ENCODE measurements at regions not wholly inside any gene's neighbourhood (a gene's known extent, or its start where the extent isn't known, plus 50 kb on each side); places are given as distances from the start of the nearest gene placed in this dataset.

DNA sequence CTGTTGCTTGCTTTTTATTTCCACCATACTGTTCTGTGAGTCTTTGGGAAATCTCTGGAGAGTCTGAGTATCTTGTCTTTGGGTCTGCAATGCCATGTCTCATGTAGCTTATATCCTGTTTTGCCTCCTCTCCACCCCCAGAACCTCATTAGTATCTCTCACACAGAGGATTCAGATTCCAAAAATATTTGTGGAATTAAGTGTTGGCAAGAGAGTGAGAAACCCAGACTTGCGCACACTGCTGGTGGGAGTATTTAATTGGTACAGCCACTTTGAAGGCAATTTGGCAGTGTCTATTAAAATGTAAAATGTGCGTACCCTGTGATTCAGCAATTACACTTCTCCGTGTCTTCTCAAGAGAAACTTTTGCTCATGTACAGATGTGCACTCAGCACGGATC is 68.6 kb downstream of the ZNF621 start:
- Histone ChIP-seq H3K4me1 (ENCODE audit: control insufficient read depth, insufficient read depth, low read length) (no peaks in the 10 kb centered on the region), H3K27me3 (ENCODE audit: control insufficient read depth, insufficient read depth, low read length) (no peaks in the 10 kb centered on the region), H3K36me3 (ENCODE audit: control insufficient read depth, insufficient read depth, low read length) (no peaks in the 10 kb centered on the region), H3K27ac (ENCODE audit: low read depth, low read length) (no peak overlapping the region), H3K4me3 (ENCODE audit: low read depth, low read length) (no peak overlapping the region), H3K9me3 (ENCODE audit: control insufficient read depth, insufficient read depth, low read length) (no peaks in the 10 kb centered on the region)
- WGBS (ENCODE audit: insufficient coverage) = 75% methylated on average over 1 of the region's 4 CpGs
- peak in 2 of 6 donors; percentile 38 to 82 for DNase-seq (ENCODE audit: low read depth in 4 of 6, low spot score in 6 of 6)

DNA sequence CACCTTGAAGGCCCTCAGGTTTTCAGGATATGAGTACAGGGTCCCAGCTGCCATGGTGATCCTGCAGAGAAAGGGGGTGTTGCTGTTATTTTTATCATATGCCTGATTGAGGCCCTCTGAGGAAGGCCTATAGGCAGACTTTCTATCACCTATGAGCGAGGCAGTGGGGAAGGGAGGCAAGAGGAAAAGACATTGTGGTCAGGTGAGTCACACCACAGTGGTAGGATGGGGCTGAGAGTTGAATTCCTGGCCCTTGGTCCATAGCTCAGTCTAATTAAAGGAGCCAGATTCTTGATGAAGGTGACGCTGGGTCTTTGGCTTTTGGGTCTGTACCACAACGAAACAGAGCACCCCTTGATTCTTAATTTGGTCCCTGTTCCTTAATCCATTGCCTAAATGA is 72.7 kb downstream of the ZNF621 start:
- H3K9me3 ChIP-seq (ENCODE audit: control insufficient read depth, insufficient read depth, low read length) = no peaks in the 10 kb centered on the region
- no peak overlapping the region for H3K27ac ChIP-seq (ENCODE audit: low read depth, low read length)
- no peaks in the 10 kb centered on the region for H3K36me3 ChIP-seq (ENCODE audit: control insufficient read depth, insufficient read depth, low read length)
- no peak for DNase-seq (ENCODE audit: low read depth in 4 of 6, low spot score in 6 of 6)
- no peak overlapping the region for H3K4me3 ChIP-seq (ENCODE audit: low read depth, low read length)
- no peaks in the 10 kb centered on the region for H3K4me1 ChIP-seq (ENCODE audit: control insufficient read depth, insufficient read depth, low read length)
- WGBS (ENCODE audit: insufficient coverage) = 100% methylated on average over 2 of the region's 3 CpGs
- no peaks in the 10 kb centered on the region for H3K27me3 ChIP-seq (ENCODE audit: control insufficient read depth, insufficient read depth, low read length)

DNA sequence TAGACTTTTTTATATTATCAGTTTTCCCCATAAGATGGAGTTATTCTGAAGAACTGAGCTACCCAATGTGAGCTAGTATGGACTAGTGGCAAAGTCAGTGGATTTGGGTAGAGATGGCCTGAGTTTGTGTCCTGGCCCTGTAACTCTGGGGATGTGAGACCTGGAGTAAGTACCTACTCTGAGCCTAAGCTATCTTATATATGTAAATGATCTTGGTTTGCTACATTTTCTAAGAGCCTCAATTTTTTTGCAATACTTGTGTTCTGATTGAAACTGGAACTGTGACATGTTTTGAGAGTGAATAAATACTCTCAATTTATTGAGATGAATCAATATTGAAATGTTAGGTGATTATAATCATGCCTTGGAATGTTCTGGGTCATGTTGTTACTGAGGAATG is 73.6 kb downstream of the ZNF621 start:
- no peak for DNase-seq (ENCODE audit: low read depth in 4 of 6, low spot score in 6 of 6)
- no peaks in the 10 kb centered on the region for H3K27me3 ChIP-seq (ENCODE audit: control insufficient read depth, insufficient read depth, low read length)
- H3K9me3 ChIP-seq (ENCODE audit: control insufficient read depth, insufficient read depth, low read length) = no peaks in the 10 kb centered on the region
- H3K4me1 ChIP-seq (ENCODE audit: control insufficient read depth, insufficient read depth, low read length) = no peaks in the 10 kb centered on the region
- no peak overlapping the region for H3K4me3 ChIP-seq (ENCODE audit: low read depth, low read length)
- H3K27ac ChIP-seq (ENCODE audit: low read depth, low read length) = no peak overlapping the region
- H3K36me3 ChIP-seq (ENCODE audit: control insufficient read depth, insufficient read depth, low read length) = no peaks in the 10 kb centered on the region

DNA sequence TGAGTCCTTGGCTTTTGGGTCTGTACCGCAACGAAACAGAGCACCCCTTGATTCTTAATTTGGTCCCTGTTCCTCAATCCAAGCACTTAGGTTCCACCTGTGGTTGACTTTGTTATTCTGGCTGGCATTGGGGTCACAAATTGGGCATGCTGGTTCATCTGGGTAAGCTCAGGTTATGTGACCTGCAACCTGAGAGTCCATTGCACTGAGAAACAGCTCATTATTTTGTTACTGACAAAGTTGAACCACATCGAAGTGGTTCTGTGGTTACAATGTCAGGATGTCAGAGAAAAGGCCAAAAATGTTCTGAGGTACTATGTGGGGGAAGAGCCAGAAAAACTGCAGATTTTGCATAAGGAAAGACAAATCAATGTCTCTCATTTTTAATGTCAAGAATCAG is 74.2 kb downstream of the ZNF621 start:
- Histone ChIP-seq H3K4me1 (ENCODE audit: control insufficient read depth, insufficient read depth, low read length) (no peaks in the 10 kb centered on the region), H3K36me3 (ENCODE audit: control insufficient read depth, insufficient read depth, low read length) (no peaks in the 10 kb centered on the region), H3K27ac (ENCODE audit: low read depth, low read length) (no peak overlapping the region), H3K27me3 (ENCODE audit: control insufficient read depth, insufficient read depth, low read length) (no peaks in the 10 kb centered on the region), H3K4me3 (ENCODE audit: low read depth, low read length) (no peak overlapping the region), H3K9me3 (ENCODE audit: control insufficient read depth, insufficient read depth, low read length) (no peaks in the 10 kb centered on the region)
- WGBS (ENCODE audit: insufficient coverage) = 96% methylated on average over 3 of the region's 3 CpGs
- DNase-seq (ENCODE audit: low read depth in 4 of 6, low spot score in 6 of 6) = no peak

DNA sequence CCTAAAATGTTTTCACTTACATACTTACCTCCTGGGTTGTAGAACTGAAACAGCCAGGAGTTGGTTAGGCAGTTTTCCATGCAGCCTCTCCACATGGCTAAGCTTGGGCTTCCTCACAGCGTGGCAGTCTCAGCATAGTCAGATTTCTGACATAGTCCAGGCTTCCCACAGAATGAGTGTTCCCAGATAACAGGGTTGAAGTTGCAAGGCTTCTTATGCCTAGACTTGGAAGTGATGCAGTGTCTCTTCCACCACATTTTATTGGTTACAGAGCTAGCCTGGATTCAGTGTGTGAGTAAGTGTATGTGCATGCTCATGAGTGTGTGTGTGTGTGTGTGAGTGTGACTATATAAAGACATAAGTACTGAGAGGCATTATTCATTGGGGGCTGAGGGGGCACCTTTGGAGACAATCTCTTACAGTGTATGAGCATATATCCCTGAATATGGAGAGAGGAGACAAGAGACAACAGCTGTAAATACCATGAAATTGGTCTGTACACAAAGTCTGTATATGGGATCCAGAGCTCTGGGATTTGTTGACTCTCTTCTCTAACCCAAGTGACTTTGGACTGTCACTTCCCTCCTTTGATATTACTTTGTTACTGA is 78.1 kb downstream of the ZNF621 start:
- no peaks in the 10 kb centered on the region for H3K4me1 ChIP-seq (ENCODE audit: control insufficient read depth, insufficient read depth, low read length)
- 89% methylated on average over 1 of the region's 1 CpG for WGBS (ENCODE audit: insufficient coverage)
- no peak overlapping the region for H3K4me3 ChIP-seq (ENCODE audit: low read depth, low read length)
- H3K27me3 ChIP-seq (ENCODE audit: control insufficient read depth, insufficient read depth, low read length) = no peaks in the 10 kb centered on the region
- no peaks in the 10 kb centered on the region for H3K9me3 ChIP-seq (ENCODE audit: control insufficient read depth, insufficient read depth, low read length)
- DNase-seq (ENCODE audit: low read depth in 4 of 6, low spot score in 6 of 6) = no peak
- H3K27ac ChIP-seq (ENCODE audit: low read depth, low read length) = no peak overlapping the region
- no peaks in the 10 kb centered on the region for H3K36me3 ChIP-seq (ENCODE audit: control insufficient read depth, insufficient read depth, low read length)

DNA sequence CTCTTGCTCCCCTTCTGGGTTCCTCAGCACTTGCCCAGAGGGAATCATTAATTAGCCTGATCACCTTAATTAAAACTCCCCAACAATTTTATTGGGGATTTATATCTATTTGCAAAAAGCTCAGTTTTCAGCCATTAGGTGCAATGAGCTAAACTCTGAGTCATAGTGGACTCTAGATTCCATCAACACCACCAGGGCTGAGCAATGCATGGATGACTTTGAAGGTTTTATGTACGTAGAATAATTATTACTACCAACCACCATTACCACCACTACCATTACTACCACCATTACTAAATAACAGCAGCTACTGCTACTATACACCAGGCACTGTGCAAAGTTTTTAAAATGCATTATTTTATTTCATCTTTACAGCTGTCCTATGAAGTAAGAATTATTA is 81.2 kb downstream of the ZNF621 start:
- WGBS (ENCODE audit: insufficient coverage) = no CpG with 5 or more reads among the region's 1 CpG
- H3K9me3 ChIP-seq (ENCODE audit: control insufficient read depth, insufficient read depth, low read length) = no peaks in the 10 kb centered on the region
- H3K27me3 ChIP-seq (ENCODE audit: control insufficient read depth, insufficient read depth, low read length) = no peaks in the 10 kb centered on the region
- no peaks in the 10 kb centered on the region for H3K4me1 ChIP-seq (ENCODE audit: control insufficient read depth, insufficient read depth, low read length)
- no peak overlapping the region for H3K27ac ChIP-seq (ENCODE audit: low read depth, low read length)
- H3K4me3 ChIP-seq (ENCODE audit: low read depth, low read length) = no peak overlapping the region
- no peak for DNase-seq (ENCODE audit: low read depth in 4 of 6, low spot score in 6 of 6)
- H3K36me3 ChIP-seq (ENCODE audit: control insufficient read depth, insufficient read depth, low read length) = no peaks in the 10 kb centered on the region

DNA sequence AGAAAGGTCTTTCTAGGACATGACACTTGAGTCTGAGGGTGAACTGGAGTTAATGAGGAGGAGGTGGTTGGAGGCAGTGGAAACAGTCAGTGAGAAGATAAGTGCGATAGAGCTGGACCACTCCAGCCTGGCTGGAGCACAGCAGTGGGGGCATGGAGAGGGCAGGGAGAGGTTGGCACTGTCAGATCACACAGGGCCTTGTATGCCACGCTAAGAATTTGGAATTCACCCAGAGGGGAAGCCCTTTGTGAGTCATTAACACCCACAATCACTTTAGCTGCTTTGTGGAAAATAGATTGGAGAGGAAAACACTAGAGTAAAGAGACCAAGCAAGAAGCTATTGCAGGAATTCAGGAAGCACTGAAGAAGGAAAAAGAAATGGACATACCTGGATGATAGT is 83.3 kb downstream of the ZNF621 start:
- Histone ChIP-seq H3K4me3 (ENCODE audit: low read depth, low read length) (no peak overlapping the region), H3K36me3 (ENCODE audit: control insufficient read depth, insufficient read depth, low read length) (no peaks in the 10 kb centered on the region), H3K27ac (ENCODE audit: low read depth, low read length) (no peak overlapping the region), H3K27me3 (ENCODE audit: control insufficient read depth, insufficient read depth, low read length) (no peaks in the 10 kb centered on the region), H3K9me3 (ENCODE audit: control insufficient read depth, insufficient read depth, low read length) (no peaks in the 10 kb centered on the region), H3K4me1 (ENCODE audit: control insufficient read depth, insufficient read depth, low read length) (no peaks in the 10 kb centered on the region)
- no peak for DNase-seq (ENCODE audit: low read depth in 4 of 6, low spot score in 6 of 6)
- WGBS (ENCODE audit: insufficient coverage) = no CpG with 5 or more reads among the region's 2 CpGs

DNA sequence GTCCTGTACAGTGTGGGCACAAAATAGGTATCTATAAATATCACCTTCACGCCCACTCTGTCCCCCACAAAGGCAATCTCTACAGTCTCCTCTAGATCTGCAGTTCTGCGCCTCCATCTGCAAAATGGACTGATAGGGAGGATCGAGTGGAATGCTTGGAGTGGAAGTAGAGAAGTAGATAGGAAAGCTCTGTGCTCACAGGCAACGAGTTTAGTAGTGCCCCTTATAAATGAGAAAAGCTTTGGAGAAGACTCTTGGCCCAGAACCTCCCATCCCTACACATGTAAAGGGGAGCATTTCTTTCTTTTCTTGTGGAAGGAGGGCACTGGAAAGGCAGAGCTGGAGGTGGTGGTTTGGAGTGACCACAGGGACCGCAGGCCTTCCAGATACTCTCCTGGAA is 88.5 kb downstream of the ZNF621 start:
- WGBS (ENCODE audit: insufficient coverage) = no CpG with 5 or more reads among the region's 5 CpGs
- Histone ChIP-seq H3K9me3 (ENCODE audit: control insufficient read depth, insufficient read depth, low read length) (no peaks in the 10 kb centered on the region), H3K36me3 (ENCODE audit: control insufficient read depth, insufficient read depth, low read length) (no peaks in the 10 kb centered on the region), H3K4me3 (ENCODE audit: low read depth, low read length) (no peak overlapping the region), H3K27me3 (ENCODE audit: control insufficient read depth, insufficient read depth, low read length) (no peaks in the 10 kb centered on the region), H3K27ac (ENCODE audit: low read depth, low read length) (no peak overlapping the region), H3K4me1 (ENCODE audit: control insufficient read depth, insufficient read depth, low read length) (peaks cover 20% of the 10 kb centered on the region)
- DNase-seq (ENCODE audit: low read depth in 4 of 6, low spot score in 6 of 6) = no peak

DNA sequence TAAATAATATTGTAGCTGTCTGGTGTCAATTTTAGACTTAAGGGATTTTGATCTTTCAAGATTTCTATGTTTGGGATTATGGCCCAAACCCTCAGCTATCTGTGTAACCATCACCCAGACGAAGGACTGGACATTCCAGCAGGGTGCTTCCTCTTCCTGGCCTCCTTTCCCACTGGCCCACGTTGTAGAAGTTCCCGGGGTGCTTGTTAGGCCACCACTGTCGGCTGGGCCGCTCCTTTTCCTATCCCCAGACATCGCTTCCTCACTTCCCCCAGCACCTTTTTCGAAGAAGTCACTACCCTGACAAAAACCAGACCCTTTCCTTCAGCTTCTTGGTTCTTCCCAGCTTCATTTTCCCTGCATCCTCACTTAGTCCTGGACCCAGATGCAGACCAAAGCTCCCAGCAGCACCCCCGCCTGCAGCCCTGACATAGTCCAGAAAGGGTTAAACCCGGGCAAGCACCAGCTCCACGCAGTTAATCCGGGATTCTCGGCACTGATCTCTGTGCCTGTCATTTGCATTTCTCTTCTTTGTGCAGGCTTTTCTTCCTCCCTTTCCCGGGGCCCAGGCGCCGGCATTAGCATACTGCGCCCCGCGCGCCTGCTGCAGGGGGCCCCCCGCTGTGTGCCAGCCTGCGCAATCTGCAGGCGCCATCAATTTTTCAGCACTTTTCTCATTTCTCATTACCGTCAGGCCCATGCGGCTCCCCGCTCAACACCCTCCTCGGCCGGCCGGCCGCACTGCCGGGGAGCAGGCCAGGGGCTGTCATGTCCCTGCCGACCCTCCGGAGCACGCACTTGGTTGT is 90.6 kb downstream of the ZNF621 start:
- WGBS (ENCODE audit: insufficient coverage) = 5% methylated on average over 33 of the region's 33 CpGs
- Histone ChIP-seq H3K27ac (ENCODE audit: low read depth, low read length) (peak overlapping the region; percentile 33), H3K27me3 (ENCODE audit: control insufficient read depth, insufficient read depth, low read length) (no peaks in the 10 kb centered on the region), H3K4me1 (ENCODE audit: control insufficient read depth, insufficient read depth, low read length) (peaks cover 20% of the 10 kb centered on the region), H3K36me3 (ENCODE audit: control insufficient read depth, insufficient read depth, low read length) (no peaks in the 10 kb centered on the region), H3K9me3 (ENCODE audit: control insufficient read depth, insufficient read depth, low read length) (no peaks in the 10 kb centered on the region), H3K4me3 (ENCODE audit: low read depth, low read length) (peak overlapping the region; percentile 35)
- DNase-seq (ENCODE audit: low read depth in 4 of 6, low spot score in 6 of 6) = peak in 4 of 6 donors; percentile 33 to 92 (median 72)

All from spinal cord (tissue), 9 donors.